ENCODE measurements at regions not wholly inside any gene's neighbourhood (a gene's known extent, or its start where the extent isn't known, plus 50 kb on each side); places are given as distances from the start of the nearest gene placed in this dataset.

- TF ChIP-seq TAF1 (IDR thresholded peaks at IDR 0.05; ENCODE audit: borderline replicate concordance, low read depth, low read length): no peak
- TF ChIP-seq POLR2A (IDR thresholded peaks at IDR 0.05; ENCODE audit: low read depth, low read length): no peak
Observed at GRCh38 chr15:36232491-36232890, 346.9 kb upstream of the CDIN1 start.
